ENCODE measurements at regions not wholly inside any gene's neighbourhood (a gene's known extent, or its start where the extent isn't known, plus 50 kb on each side); places are given as distances from the start of the nearest gene placed in this dataset.

DNA sequence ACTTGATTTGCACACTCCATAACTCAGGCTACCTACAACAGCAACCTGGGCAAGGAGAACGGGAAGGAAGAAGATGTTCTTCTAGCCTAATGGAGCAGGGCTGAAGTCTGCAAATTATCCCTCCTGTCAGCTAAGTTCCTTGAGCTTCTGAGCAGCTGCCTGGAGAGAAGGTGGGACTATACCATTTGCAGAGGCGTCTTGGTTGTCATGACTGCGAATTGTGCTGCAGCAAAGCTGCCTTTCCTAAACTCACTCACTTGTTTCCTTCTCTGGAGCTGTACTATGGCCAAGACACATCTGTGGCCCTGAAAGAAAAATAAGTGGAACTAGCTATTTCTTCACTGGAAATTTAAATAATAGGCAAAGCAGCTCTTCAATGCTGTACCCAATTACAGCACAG lies 682.4 kb upstream of the GRIA3 start:
- TF ChIP-seq CTCF (IDR thresholded peaks at IDR 0.05; ENCODE audit: poor library complexity) (no peak), EZH2 (IDR thresholded peaks at IDR 0.05; ENCODE audit: borderline replicate concordance) (no peak)

Measured in hepatocyte (in vitro differentiated cells).